Calu3 (cell line): ENCODE measurements at regions not wholly inside any gene's neighbourhood (a gene's known extent, or its start where the extent isn't known, plus 50 kb on each side); places are given as distances from the start of the nearest gene placed in this dataset.
"Not testable (repeated sequence)": the region's sequence is repeated elsewhere in the genome, so short reads cannot be mapped to it uniquely, and the experiment has no call there.

ENCODE experiments used
- BruUV-seq: library from RNA; stranded (reverse); fragments of 400-500 nt; replicated peaks from 2 replicates; lab custom pipeline; 2021; lab: Mats Ljungman, UMichigan
- CTCF ChIA-PET: fragments of 300-600 bp; sonication (Branson Sonifier 250); formaldehyde crosslinking; loops from one replicate; lab custom pipeline; 2022; ENCODE audit warnings: antibody characterized with exemption; lab: Charles Lee
- DNase-seq: peaks from one replicate; pipeline ENCODE4 v3.0.0; 2022
- H3K27ac Mint-ChIP-seq: one replicate; pipeline ENCODE4 v1.8.0; 2022; ENCODE audit warnings: mixed read lengths; ENCODE audit not compliant: unreplicated experiment
- H3K27me3 Mint-ChIP-seq: one replicate; pipeline ENCODE4 v1.8.0; 2022; ENCODE audit warnings: mixed read lengths; ENCODE audit not compliant: unreplicated experiment
- H3K36me3 Mint-ChIP-seq: one replicate; pipeline ENCODE4 v1.8.0; 2022; ENCODE audit warnings: mild to moderate bottlenecking, moderate library complexity, mixed read lengths; ENCODE audit not compliant: insufficient read depth, unreplicated experiment
- H3K4me1 Mint-ChIP-seq: one replicate; pipeline ENCODE4 v1.8.0; 2022; ENCODE audit warnings: mild to moderate bottlenecking, low read depth, mixed read lengths; ENCODE audit not compliant: unreplicated experiment
- H3K4me3 Mint-ChIP-seq: one replicate; pipeline ENCODE4 v1.8.0; 2022; ENCODE audit warnings: mild to moderate bottlenecking, low read depth, moderate library complexity, mixed read lengths; ENCODE audit not compliant: unreplicated experiment
- H3K9me3 Mint-ChIP-seq: one replicate; pipeline ENCODE4 v1.8.0; 2022; ENCODE audit warnings: low read depth, mixed read lengths; ENCODE audit not compliant: unreplicated experiment
- intact Hi-C: fragments of 100-400 bp; cut with micrococcal nuclease; formaldehyde crosslinking; loops from one replicate; pipeline ENCODE4 v1.10.0; 2022; ENCODE audit not compliant: unreplicated experiment
- TF ChIP-seq, protein P1 (sequence below): fragments of 200-600 bp; IDR thresholded peaks from one replicate; pipeline ENCODE4 v1.8.0; 2022; ENCODE audit warnings: antibody characterized with exemption; ENCODE audit not compliant: unreplicated experiment

DNA sequence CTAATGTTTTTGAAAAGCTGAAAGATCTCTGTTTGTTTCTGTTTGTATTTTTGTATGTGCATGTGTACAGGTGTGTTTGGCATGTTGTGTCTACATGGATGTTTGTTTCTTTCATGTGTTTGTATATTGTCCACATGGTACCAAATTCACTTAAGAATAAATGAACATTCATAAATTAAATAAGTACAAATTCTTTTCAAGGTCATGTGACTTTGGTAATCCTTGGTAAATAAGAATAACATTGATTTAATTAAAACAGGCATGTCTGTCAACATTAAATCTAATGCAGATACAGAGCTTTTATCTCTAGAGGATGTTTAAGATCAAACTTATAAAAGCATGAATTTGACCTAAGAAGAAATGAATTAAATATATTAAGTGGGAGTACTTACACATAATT lies 219.8 kb upstream of the EPHA7 start:
- Mint-ChIP-seq H3K4me3 (no peak overlapping the region), H3K36me3 (no peaks in the 10 kb centered on the region), H3K9me3 (peaks cover 8% of the 10 kb centered on the region), H3K4me1 (no peaks in the 10 kb centered on the region), H3K27me3 (no peaks in the 10 kb centered on the region), H3K27ac (no peak overlapping the region)
- CTCF ChIA-PET = no interaction called here
- BruUV-seq = no TSS peak
- TF ChIP-seq, protein P1, sequence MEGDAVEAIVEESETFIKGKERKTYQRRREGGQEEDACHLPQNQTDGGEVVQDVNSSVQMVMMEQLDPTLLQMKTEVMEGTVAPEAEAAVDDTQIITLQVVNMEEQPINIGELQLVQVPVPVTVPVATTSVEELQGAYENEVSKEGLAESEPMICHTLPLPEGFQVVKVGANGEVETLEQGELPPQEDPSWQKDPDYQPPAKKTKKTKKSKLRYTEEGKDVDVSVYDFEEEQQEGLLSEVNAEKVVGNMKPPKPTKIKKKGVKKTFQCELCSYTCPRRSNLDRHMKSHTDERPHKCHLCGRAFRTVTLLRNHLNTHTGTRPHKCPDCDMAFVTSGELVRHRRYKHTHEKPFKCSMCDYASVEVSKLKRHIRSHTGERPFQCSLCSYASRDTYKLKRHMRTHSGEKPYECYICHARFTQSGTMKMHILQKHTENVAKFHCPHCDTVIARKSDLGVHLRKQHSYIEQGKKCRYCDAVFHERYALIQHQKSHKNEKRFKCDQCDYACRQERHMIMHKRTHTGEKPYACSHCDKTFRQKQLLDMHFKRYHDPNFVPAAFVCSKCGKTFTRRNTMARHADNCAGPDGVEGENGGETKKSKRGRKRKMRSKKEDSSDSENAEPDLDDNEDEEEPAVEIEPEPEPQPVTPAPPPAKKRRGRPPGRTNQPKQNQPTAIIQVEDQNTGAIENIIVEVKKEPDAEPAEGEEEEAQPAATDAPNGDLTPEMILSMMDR = no peak
- DNase-seq = no peak
- intact Hi-C loops = no loop called here

DNA sequence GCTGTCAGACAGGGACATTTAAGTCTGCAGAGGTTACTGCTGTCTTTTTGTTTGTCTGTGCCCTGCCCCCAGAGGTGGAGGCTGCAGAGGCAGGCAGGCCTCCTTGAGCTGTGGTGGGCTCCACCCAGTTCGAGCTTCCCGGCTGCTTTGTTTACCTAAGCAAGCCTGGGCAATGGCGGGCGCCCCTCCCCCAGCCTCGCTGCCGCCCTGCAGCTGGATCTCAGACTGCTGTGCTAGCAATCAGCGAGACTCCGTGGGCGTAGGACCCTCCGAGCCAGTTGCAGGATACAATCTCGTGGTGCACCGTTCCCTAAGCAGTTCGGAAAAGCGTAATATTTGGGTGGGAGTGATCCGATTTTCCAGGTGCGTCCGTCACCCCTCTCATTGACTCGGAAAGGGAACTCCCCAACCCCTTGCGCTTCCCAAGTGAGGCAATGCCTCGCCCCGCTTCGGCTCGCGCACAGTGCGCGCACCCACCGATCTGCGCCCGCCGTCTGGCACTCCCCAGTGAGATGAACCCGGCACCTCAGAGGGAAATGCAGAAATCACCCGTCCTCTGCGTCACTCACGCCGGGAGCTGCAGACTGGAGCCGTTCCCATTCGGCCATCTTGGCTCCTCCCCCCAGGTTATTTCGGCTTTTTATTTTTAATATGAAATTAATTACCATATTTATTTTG lies 217.8 kb upstream of the EPHA7 start:
- BruUV-seq, DNase-seq: not testable (repeated sequence)

DNA sequence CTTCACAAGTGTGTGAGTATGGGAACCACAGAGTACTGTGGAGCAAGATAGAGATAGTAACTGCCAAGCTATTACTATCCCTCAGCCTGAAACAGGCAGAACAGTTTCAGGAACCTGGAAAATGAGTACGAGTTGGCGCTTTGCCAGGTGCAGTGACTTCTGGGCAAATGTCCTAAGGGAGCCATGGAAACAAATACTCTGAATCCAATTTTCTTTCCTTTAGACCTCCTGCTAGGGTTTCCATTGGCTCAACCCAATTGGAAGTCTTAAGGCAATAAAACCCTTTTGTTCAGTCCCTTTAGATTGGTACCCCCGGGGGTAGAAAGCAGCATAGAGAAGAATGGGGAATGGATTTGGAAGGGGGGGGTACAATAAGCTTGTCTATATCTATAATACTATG lies 205.0 kb upstream of the EPHA7 start:
- CTCF ChIA-PET = no interaction called here
- TF ChIP-seq, protein P1 = no peak
- Mint-ChIP-seq H3K9me3 (peaks cover 3% of the 10 kb centered on the region), H3K4me1 (no peaks in the 10 kb centered on the region), H3K4me3 (no peak overlapping the region), H3K27ac (no peak overlapping the region), H3K27me3 (no peaks in the 10 kb centered on the region), H3K36me3 (no peaks in the 10 kb centered on the region)
- no TSS peak for BruUV-seq
- no peak for DNase-seq
- intact Hi-C loops = no loop called here

More for the DNA sequence above, 217.8 kb upstream of the EPHA7 start:
- CTCF ChIA-PET, H3K27me3 Mint-ChIP-seq, intact Hi-C loops, H3K4me3 Mint-ChIP-seq, H3K27ac Mint-ChIP-seq, H3K36me3 Mint-ChIP-seq, H3K9me3 Mint-ChIP-seq, H3K4me1 Mint-ChIP-seq: not testable (repeated sequence)

DNA sequence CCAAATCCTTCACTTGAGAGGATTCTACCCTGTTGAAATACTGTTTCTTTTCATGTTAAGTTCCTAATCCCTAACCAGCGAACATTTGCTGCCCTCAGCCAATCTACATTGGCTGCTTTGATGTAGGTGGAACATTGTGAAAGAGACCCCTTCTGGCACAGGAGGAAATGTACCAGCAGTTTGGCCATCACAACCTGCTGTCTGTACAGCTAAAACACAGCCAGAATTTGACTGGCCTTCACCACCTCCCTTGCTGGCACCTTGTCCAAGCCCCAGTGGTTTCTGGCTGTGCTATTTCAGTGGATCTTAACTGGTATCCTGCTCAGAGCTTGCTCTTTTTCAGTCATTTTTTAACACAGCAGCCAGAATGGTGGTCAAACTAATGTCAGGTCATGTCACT lies 202.1 kb upstream of the EPHA7 start:
- no peak for DNase-seq
- no peak overlapping the region for H3K4me3 Mint-ChIP-seq
- no peak overlapping the region for H3K27ac Mint-ChIP-seq
- TF ChIP-seq, protein P1 = no peak
- no peaks in the 10 kb centered on the region for H3K9me3 Mint-ChIP-seq
- CTCF ChIA-PET = no interaction called here
- H3K27me3 Mint-ChIP-seq = no peaks in the 10 kb centered on the region
- intact Hi-C loops = no loop called here
- H3K36me3 Mint-ChIP-seq = no peaks in the 10 kb centered on the region
- BruUV-seq = no TSS peak
- no peaks in the 10 kb centered on the region for H3K4me1 Mint-ChIP-seq

DNA sequence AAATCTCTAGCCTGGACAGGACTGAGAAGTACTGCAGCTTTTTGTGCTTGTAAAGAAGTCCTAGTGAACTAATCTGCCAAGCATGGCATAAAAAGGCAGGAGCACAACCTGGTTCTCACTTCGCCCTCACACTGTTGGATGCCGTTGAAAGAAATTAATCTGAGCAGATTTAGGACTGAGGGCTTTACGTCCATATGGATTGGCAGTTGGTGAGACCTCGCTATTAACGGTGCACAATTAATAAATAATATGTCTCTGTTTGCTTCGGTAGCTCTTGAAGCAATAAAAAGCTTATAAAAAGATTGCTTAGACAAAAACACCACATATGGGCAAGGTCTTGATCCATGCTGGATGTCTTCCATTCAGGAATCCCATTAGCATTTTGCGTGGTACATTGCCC lies 185.6 kb upstream of the EPHA7 start:
- DNase-seq = no peak
- Mint-ChIP-seq H3K36me3 (no peaks in the 10 kb centered on the region), H3K27me3 (no peaks in the 10 kb centered on the region), H3K4me3 (no peak overlapping the region), H3K4me1 (no peaks in the 10 kb centered on the region), H3K9me3 (peaks cover 3% of the 10 kb centered on the region), H3K27ac (no peak overlapping the region)
- intact Hi-C loops = no loop called here
- TF ChIP-seq, protein P1 = no peak
- CTCF ChIA-PET = no interaction called here
- no TSS peak for BruUV-seq
